SK-N-SH (cell line): ENCODE measurements at regions not wholly inside any gene's neighbourhood (a gene's known extent, or its start where the extent isn't known, plus 50 kb on each side); places are given as distances from the start of the nearest gene placed in this dataset.

Experiments used
- CTCF ChIA-PET: fragments of 300-600, 350-600 bp; formaldehyde crosslinking; extraction: SDS; loops from one replicate; lab custom pipeline; 2021; lab: Yijun Ruan, JAX
- POLR2A ChIA-PET: fragments of 350-600 bp; sonication (Branson Sonifier 250); formaldehyde crosslinking; extraction: SDS; loops from one replicate; lab custom pipeline; 2020; ENCODE audit warnings: antibody characterized with exemption, inconsistent platforms; lab: Yijun Ruan, JAX
- DNase-seq: peaks from one replicate; pipeline ENCODE4 v3.0.0; 2012
- H2AFZ ChIP-seq: fragments of 200-600 bp; sonication (generic); 2 replicates; pipeline ENCODE4 v1.8.1; 2016; ENCODE audit warnings: antibody characterized with exemption, mild to moderate bottlenecking, low read depth
- H3F3A ChIP-seq: fragments of 200-600 bp; sonication (generic); replicated peaks from 2 replicates; pipeline ENCODE3; 2016; ENCODE audit warnings: antibody characterized with exemption, mild to moderate bottlenecking; ENCODE audit not compliant: insufficient read depth
- H3K27ac ChIP-seq, 2 experiments: fragments of 200-500 bp in 1 of 2; fragments of 200-600 bp in 1 of 2; sonication (Bioruptor generic) in 1 of 2; sonication (generic), shearing (Covaris generic) in 1 of 2; 2 replicates each; pipeline versions ENCODE4 v1.5.1 to v1.6.1; 2014 to 2016; ENCODE audit warnings: low read depth in 2 of 2, inconsistent platforms in 1 of 2, low read length in 1 of 2, mild to moderate bottlenecking in 1 of 2, mixed read lengths in 1 of 2
- H3K27me3 ChIP-seq: fragments of 200-600 bp; sonication (generic), shearing (Covaris generic); 2 replicates; pipeline ENCODE4 v1.6.1; 2016; ENCODE audit warnings: mixed run types; ENCODE audit not compliant: insufficient read depth
- H3K36me3 ChIP-seq, 2 experiments: fragments of 200-500 bp in 1 of 2; fragments of 200-600 bp in 1 of 2; sonication (Bioruptor generic) in 1 of 2; sonication (generic) in 1 of 2; replicated peaks in 1 of 2; 2 replicates each; pipeline versions ENCODE3 to v1.5.1; 2014 to 2016; ENCODE audit warnings: low read length in 1 of 2, mild to moderate bottlenecking in 1 of 2; ENCODE audit not compliant: insufficient read depth in 2 of 2, control insufficient read depth in 1 of 2
- H3K4me1 ChIP-seq, 2 experiments: fragments of 200-500 bp in 1 of 2; fragments of 200-600 bp in 1 of 2; sonication (Bioruptor generic) in 1 of 2; sonication (generic), shearing (Covaris generic) in 1 of 2; 2 replicates each; pipeline versions ENCODE4 v1.5.1 to v1.6.1; 2014 to 2016; ENCODE audit warnings: low read depth in 1 of 2, low read length in 1 of 2, mixed run types in 1 of 2; ENCODE audit not compliant: insufficient read depth in 2 of 2, control insufficient read depth in 1 of 2
- H3K4me2 ChIP-seq: fragments of 200-600 bp; sonication (generic), shearing (Covaris generic); 2 replicates; pipeline ENCODE4 v1.6.1; 2017; ENCODE audit warnings: mixed run types
- H3K4me3 ChIP-seq, 2 experiments: fragments of 200-500 bp in 1 of 2; fragments of 200-600 bp in 1 of 2; sonication (Bioruptor generic) in 1 of 2; sonication (generic), shearing (Covaris generic) in 1 of 2; 2 replicates each; pipeline versions ENCODE4 v1.5.1 to v1.8.1; 2014 to 2016; ENCODE audit warnings: low read depth in 2 of 2, inconsistent platforms in 1 of 2, low read length in 1 of 2, mild to moderate bottlenecking in 1 of 2, mixed read lengths in 1 of 2, moderate library complexity in 1 of 2
- H3K79me2 ChIP-seq: fragments of 200-600 bp; sonication (generic); 2 replicates; pipeline ENCODE4 v1.8.1; 2017; ENCODE audit warnings: mild to moderate bottlenecking; ENCODE audit not compliant: insufficient read depth
- H3K9ac ChIP-seq: fragments of 200-600 bp; sonication (generic); 2 replicates; pipeline ENCODE4 v1.6.1; 2017; ENCODE audit warnings: mixed run types
- H3K9me2 ChIP-seq: fragments of 200-600 bp; sonication (generic); 2 replicates; pipeline ENCODE4 v1.6.1; 2017; ENCODE audit warnings: mixed run types
- H3K9me3 ChIP-seq: fragments of 200-600 bp; sonication (generic); 2 replicates; pipeline ENCODE4 v1.6.1; 2017; ENCODE audit warnings: mixed run types, mild to moderate bottlenecking, moderate library complexity
- H4K20me1 ChIP-seq: fragments of 200-600 bp; sonication (generic); 2 replicates; pipeline ENCODE4 v1.6.1; 2017; ENCODE audit warnings: mild to moderate bottlenecking, mixed run types; ENCODE audit not compliant: insufficient read depth
- ELF1 ChIP-seq: IDR thresholded peaks from 2 replicates; pipeline ENCODE4 v1.4.0; 2012
- FOXJ3 ChIP-seq: sonication (generic); formaldehyde crosslinking; IDR thresholded peaks from 2 replicates; pipeline ENCODE4 v1.5.1; 2020; ENCODE audit warnings: mild to moderate bottlenecking, missing genetic modification reagents
- JUND ChIP-seq: IDR thresholded peaks from 2 replicates; pipeline ENCODE4 v1.4.0; 2012
- NFIC ChIP-seq: IDR thresholded peaks from 2 replicates; pipeline ENCODE4 v1.4.0; 2012; ENCODE audit warnings: borderline replicate concordance
- PBX3 ChIP-seq: IDR thresholded peaks from 2 replicates; pipeline ENCODE4; 2012
- SIN3A ChIP-seq: IDR thresholded peaks from 2 replicates; pipeline ENCODE4 v1.6.1; 2012; ENCODE audit warnings: low read depth, mild to moderate bottlenecking, low read length, moderate library complexity, borderline replicate concordance
- WGBS: methylation state at CpG from one replicate; pipeline ENCODE4 v1.1.6; 2017; ENCODE audit warnings: low lambda C conversion rate; 5-methylcytosine and 5-hydroxymethylcytosine counted together
- TF ChIP-seq, protein P1 (sequence below): IDR thresholded peaks from 2 replicates; pipeline ENCODE4 v1.4.0; 2012; ENCODE audit warnings: low read depth, borderline replicate concordance
- TF ChIP-seq, protein P2 (sequence below): IDR thresholded peaks from 2 replicates; pipeline ENCODE4 v1.4.0; 2012; ENCODE audit warnings: low read depth
- TF ChIP-seq, protein P3 (sequence below): fragments of 200-600 bp; sonication (generic); IDR thresholded peaks from 2 replicates; pipeline ENCODE4 v1.6.1; 2017; ENCODE audit warnings: antibody characterized with exemption, mild to moderate bottlenecking, moderate library complexity

DNA sequence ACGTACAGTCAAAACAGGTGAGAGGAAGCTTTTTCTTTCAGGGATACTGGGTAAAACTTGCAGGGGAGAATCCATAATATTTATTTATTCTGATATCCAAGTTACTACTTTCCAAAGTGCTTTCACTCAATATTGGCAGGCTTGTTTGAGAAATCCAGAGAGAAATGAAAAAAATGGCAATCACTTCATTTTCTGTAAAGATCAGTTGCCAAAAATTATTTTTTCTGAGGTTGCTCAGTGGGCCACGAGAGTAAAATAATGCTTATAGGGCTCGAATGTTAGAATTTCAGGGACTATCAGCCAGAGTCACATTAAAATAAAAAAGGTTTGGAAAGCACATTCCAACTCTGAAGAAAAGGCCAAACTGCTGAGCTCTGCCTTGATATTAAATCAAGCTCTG is 324.6 kb upstream of the RND3 start:
- H3F3A ChIP-seq: no peaks in the 10 kb centered on the region
- 80% methylated on average over 3 of the region's 3 CpGs for WGBS
- no peak overlapping the region for H3K9ac ChIP-seq
- TF ChIP-seq ELF1 (no peak), FOXJ3 (CRISPR knock-in tag) (no peak), NFIC (no peak), JUND (no peak), PBX3 (no peak), SIN3A (no peak)
- TF ChIP-seq, protein P1, sequence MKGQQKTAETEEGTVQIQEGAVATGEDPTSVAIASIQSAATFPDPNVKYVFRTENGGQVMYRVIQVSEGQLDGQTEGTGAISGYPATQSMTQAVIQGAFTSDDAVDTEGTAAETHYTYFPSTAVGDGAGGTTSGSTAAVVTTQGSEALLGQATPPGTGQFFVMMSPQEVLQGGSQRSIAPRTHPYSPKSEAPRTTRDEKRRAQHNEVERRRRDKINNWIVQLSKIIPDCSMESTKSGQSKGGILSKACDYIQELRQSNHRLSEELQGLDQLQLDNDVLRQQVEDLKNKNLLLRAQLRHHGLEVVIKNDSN: no peak
- TF ChIP-seq, protein P2, sequence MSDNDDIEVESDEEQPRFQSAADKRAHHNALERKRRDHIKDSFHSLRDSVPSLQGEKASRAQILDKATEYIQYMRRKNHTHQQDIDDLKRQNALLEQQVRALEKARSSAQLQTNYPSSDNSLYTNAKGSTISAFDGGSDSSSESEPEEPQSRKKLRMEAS: no peak
- TF ChIP-seq, all 33 proteins: peak for 0
- ChIA-PET POLR2A (no interaction called here), CTCF (no interaction called here)
- H3K4me3 ChIP-seq: no peak overlapping the region
- H3K9me2 ChIP-seq: no peaks in the 10 kb centered on the region
- H3K4me1 ChIP-seq: peaks cover 0 to 14% of the 10 kb centered on the region in 2 experiments; a peak in 2 of 4 replicates
- H3K27ac ChIP-seq: peak overlapping the region in 1 of 2 experiments; percentile 72; a peak in 1 of 4 replicates
- DNase-seq: no peak
- no peaks in the 10 kb centered on the region for H4K20me1 ChIP-seq
- no peak overlapping the region for H3K4me2 ChIP-seq
- no peaks in the 10 kb centered on the region for H3K79me2 ChIP-seq
- H3K36me3 ChIP-seq: no peaks in the 10 kb centered on the region
- no peaks in the 10 kb centered on the region for H3K27me3 ChIP-seq
- no peak overlapping the region for H2AFZ ChIP-seq
- H3K9me3 ChIP-seq: no peaks in the 10 kb centered on the region

GRCh38 chr2:150811259-150811855 is 323.9 kb upstream of the RND3 start:
- Histone ChIP-seq H3K9me2 (no peaks in the 10 kb centered on the region), H3K79me2 (no peaks in the 10 kb centered on the region), H3K27me3 (no peaks in the 10 kb centered on the region), H3K9ac (no peak overlapping the region), H3K4me3 (no peak overlapping the region), H4K20me1 (no peaks in the 10 kb centered on the region), H3F3A (no peaks in the 10 kb centered on the region), H2AFZ (no peak overlapping the region), H3K4me2 (no peak overlapping the region), H3K27ac (no peak overlapping the region), H3K4me1 (peaks cover 0 to 14% of the 10 kb centered on the region in 2 experiments; a peak in 2 of 4 replicates), H3K9me3 (no peaks in the 10 kb centered on the region), H3K36me3 (no peaks in the 10 kb centered on the region)
- POLR2A ChIA-PET: no interaction called here
- CTCF ChIA-PET: no interaction called here
- DNase-seq: no peak
- 82% methylated on average over 5 of the region's 5 CpGs for WGBS
- TF ChIP-seq, protein P3, sequence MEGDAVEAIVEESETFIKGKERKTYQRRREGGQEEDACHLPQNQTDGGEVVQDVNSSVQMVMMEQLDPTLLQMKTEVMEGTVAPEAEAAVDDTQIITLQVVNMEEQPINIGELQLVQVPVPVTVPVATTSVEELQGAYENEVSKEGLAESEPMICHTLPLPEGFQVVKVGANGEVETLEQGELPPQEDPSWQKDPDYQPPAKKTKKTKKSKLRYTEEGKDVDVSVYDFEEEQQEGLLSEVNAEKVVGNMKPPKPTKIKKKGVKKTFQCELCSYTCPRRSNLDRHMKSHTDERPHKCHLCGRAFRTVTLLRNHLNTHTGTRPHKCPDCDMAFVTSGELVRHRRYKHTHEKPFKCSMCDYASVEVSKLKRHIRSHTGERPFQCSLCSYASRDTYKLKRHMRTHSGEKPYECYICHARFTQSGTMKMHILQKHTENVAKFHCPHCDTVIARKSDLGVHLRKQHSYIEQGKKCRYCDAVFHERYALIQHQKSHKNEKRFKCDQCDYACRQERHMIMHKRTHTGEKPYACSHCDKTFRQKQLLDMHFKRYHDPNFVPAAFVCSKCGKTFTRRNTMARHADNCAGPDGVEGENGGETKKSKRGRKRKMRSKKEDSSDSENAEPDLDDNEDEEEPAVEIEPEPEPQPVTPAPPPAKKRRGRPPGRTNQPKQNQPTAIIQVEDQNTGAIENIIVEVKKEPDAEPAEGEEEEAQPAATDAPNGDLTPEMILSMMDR: no peak
- TF ChIP-seq NFIC (no peak), JUND (no peak), FOXJ3 (CRISPR knock-in tag) (no peak)
